ENCODE measurements at regions not wholly inside any gene's neighbourhood (a gene's known extent, or its start where the extent isn't known, plus 50 kb on each side); places are given as distances from the start of the nearest gene placed in this dataset.

- TF ChIP-seq RCOR1 (IDR thresholded peaks at IDR 0.05; ENCODE audit: insufficient replicate concordance, low read length): no peak
Observed at GRCh38 chr3:187831125-187832051, 86.1 kb upstream of the BCL6 start (continued).

- Histone ChIP-seq H3K36me3 (ENCODE audit: control insufficient read depth, insufficient read depth, low read length) (no peaks in the 10 kb centered on the region), H4K91ac (ENCODE audit: insufficient read depth, low read depth, low read length) (no peak overlapping the region), H3K79me1 (ENCODE audit: low read depth in 1 of 2, low read length in 2 of 2) (no peaks in the 10 kb centered on the region), H4K5ac (ENCODE audit: low read depth, low read length) (no peak overlapping the region), H3K4me3 (ENCODE audit: insufficient read depth, low read depth, low read length) (no peak overlapping the region), H3K4me1 (ENCODE audit: control insufficient read depth, insufficient read depth, low read length) (peaks cover 8% of the 10 kb centered on the region), H2BK20ac (ENCODE audit: low read depth, low read length) (no peak overlapping the region), H2AK9ac (replicated peaks; ENCODE audit: low read depth, low read length, poor library complexity) (no peak overlapping the region), H3K9ac (ENCODE audit: low read depth, low read length) (no peak overlapping the region), H3K27me3 (ENCODE audit: control insufficient read depth, insufficient read depth, low read length) (peaks cover 11% of the 10 kb centered on the region), H3K56ac (ENCODE audit: extremely low read depth, insufficient read depth, low read length) (no peak overlapping the region), H3K14ac (replicated peaks; ENCODE audit: low read depth, low read length) (no peak overlapping the region), H2AK5ac (ENCODE audit: low read depth, low read length) (no peak overlapping the region; the same call in 1 of the 2 replicates), H3K23ac (ENCODE audit: low read depth, low read length) (no peak overlapping the region), H2BK15ac (ENCODE audit: low read depth, low read length) (no peak overlapping the region), H4K20me1 (ENCODE audit: insufficient read depth, low read length) (no peaks in the 10 kb centered on the region), H2AFZ (replicated peaks; ENCODE audit: low read length, poor library complexity) (no peak overlapping the region), H2BK5ac (ENCODE audit: low read depth, low read length, poor library complexity, severe bottlenecking) (no peak overlapping the region), H3K27ac (ENCODE audit: insufficient read depth, low read length) (no peak overlapping the region), H3K4me2 (ENCODE audit: low read depth, low read length) (no peak overlapping the region), H3K4ac (ENCODE audit: low read depth, low read length) (no peak overlapping the region), H3K9me3 (ENCODE audit: control insufficient read depth, insufficient read depth, low read length) (no peaks in the 10 kb centered on the region; the same call in 1 of the 2 replicates), H4K8ac (ENCODE audit: low read depth in 2 of 2, low read length in 2 of 2) (no peak overlapping the region), H3K9me1 (ENCODE audit: insufficient read depth, low read length) (peaks cover 11% of the 10 kb centered on the region; the same call in 1 of the 2 replicates), H2BK120ac (ENCODE audit: low read depth, low read length) (no peak overlapping the region), H3K18ac (ENCODE audit: low read depth, low read length) (no peak overlapping the region)
- in situ Hi-C loops (cut with MboI; ENCODE audit: low sequenced_read_pairs): no loop called here
- dilution Hi-C loops (cut with HindIII; ENCODE audit: low sequenced_read_pairs, unreplicated experiment): no loop called here
- ATAC-seq (ENCODE audit: low read depth) (no peak), DNase-seq (no peak)
- no TSS peak for BruUV-seq (replicated peaks)
- TF ChIP-seq ELK1 (IDR thresholded peaks at IDR 0.05; ENCODE audit: borderline replicate concordance, low read depth, low read length) (no peak), RFX5 (IDR thresholded peaks at IDR 0.05; ENCODE audit: low read depth, low read length) (no peak), POLR2A (IDR thresholded peaks at IDR 0.05; ENCODE audit: low read depth, low read length) (no peak), RAD21 (IDR thresholded peaks at IDR 0.05; ENCODE audit: low read length) (no peak), MAFK (IDR thresholded peaks at IDR 0.05; ENCODE audit: low read depth, low read length) (no peak), SMC3 (IDR thresholded peaks at IDR 0.05; ENCODE audit: low read depth, low read length) (no peak)
- ChIA-PET POLR2A (ENCODE audit: unreplicated experiment) (no interaction called here), CTCF (no interaction called here)
- intact Hi-C loops (cut with micrococcal nuclease): no loop called here
- WGBS, 2 experiments (ENCODE audit: extremely low coverage in 2 of 2, insufficient read length in 1 of 2): no CpG with 5 or more reads among the region's 3 CpGs
Observed at GRCh38 chr3:187832202-187832601, 86.9 kb upstream of the BCL6 start.

All from IMR-90 (cell line).